ENCODE measurements at regions not wholly inside any gene's neighbourhood (a gene's known extent, or its start where the extent isn't known, plus 50 kb on each side); places are given as distances from the start of the nearest gene placed in this dataset.

- TF ChIP-seq USF1 (IDR thresholded peaks at IDR 0.05; ENCODE audit: borderline replicate concordance, extremely low read length, insufficient read depth, low read depth, low read length) (no peak), TAF1 (IDR thresholded peaks at IDR 0.05; ENCODE audit: borderline replicate concordance, low read depth, low read length) (no peak), CHD2 (IDR thresholded peaks at IDR 0.05; ENCODE audit: borderline replicate concordance, low read depth, low read length) (no peak), NFYA (IDR thresholded peaks at IDR 0.05; ENCODE audit: borderline replicate concordance, low read depth, low read length) (no peak), CEBPB (IDR thresholded peaks at IDR 0.05; ENCODE audit: borderline replicate concordance in 1 of 2, low read depth in 2 of 2, low read length in 2 of 2) (no peak), SMAD1 (IDR thresholded peaks at IDR 0.05; ENCODE audit: low read depth, partially characterized antibody) (no peak)
Observed at GRCh38 chr2:217147818-217148217, 288.0 kb upstream of the TNP1 start (continued).

GRCh38 chr2:217146956-217147355 lies 287.1 kb upstream of the TNP1 start:
- intact Hi-C loops (cut with micrococcal nuclease; ENCODE audit: unreplicated experiment) = no loop called here
- in situ Hi-C loops (cut with MboI) = no loop called here
- SMC1A ChIA-PET (ENCODE audit: uncharacterized antibody, unreplicated experiment) = interaction anchor here (1.0 kb wide), 1 partner anchor 13 kb away, joined by 4 read pairs; no protein-coding TSS in a partner anchor
- no TSS peak for BruUV-seq (replicated peaks)
- POLR2A ChIA-PET = no interaction called here
- H3K4me3 ChIP-seq = no peak overlapping the region
- no peaks in the 10 kb centered on the region; a peak in 1 of 4 replicates for H3K27me3 ChIP-seq (replicated peaks in 1 of 2; ENCODE audit: control insufficient read depth in 2 of 2, insufficient read depth in 2 of 2, low read length in 1 of 2)
- H3K9me3 ChIP-seq (replicated peaks; ENCODE audit: control insufficient read depth, insufficient read depth, low read length) = no peaks in the 10 kb centered on the region; the same call in 1 of the 3 replicates
- no peaks in the 10 kb centered on the region for H3K4me1 ChIP-seq (ENCODE audit: control insufficient read depth, insufficient read depth, low read length)
- RAD21 ChIA-PET (ENCODE audit: unreplicated experiment) = interaction anchor here (1.4 kb wide), 1 partner anchor 147 kb away, joined by 3 read pairs; no protein-coding TSS in a partner anchor
- CTCF ChIA-PET = no interaction called here
- DNase-seq (ENCODE audit: low read depth, low spot score) = no peak
- H4K20me1 ChIP-seq (ENCODE audit: control insufficient read depth, insufficient read depth) = no peaks in the 10 kb centered on the region
- no peaks in the 10 kb centered on the region for H3K79me2 ChIP-seq (ENCODE audit: control insufficient read depth, insufficient read depth, low read length)
- H3K36me3 ChIP-seq (ENCODE audit: control insufficient read depth in 2 of 2, insufficient read depth in 2 of 2, low read length in 1 of 2) = no peaks in the 10 kb centered on the region
- no peak overlapping the region for H3K9ac ChIP-seq (ENCODE audit: control insufficient read depth, insufficient read depth, low read length)
- WGBS (ENCODE audit: insufficient coverage, insufficient replicate concordance, low lambda C conversion rate, missing lambda C conversion rate) = 29% methylated on average over 4 of the region's 4 CpGs
- ATAC-seq = no peak
- H3K4me2 ChIP-seq (ENCODE audit: control insufficient read depth, insufficient read depth) = no peak overlapping the region
- no peak overlapping the region for H3K27ac ChIP-seq (ENCODE audit: control insufficient read depth, insufficient read depth)
- no peak overlapping the region for H2AFZ ChIP-seq (ENCODE audit: control insufficient read depth, low read depth, low read length)
- no peak for FAIRE-seq
- TF ChIP-seq FOS (IDR thresholded peaks at IDR 0.05; ENCODE audit: borderline replicate concordance, extremely low read depth, insufficient read length) = no peak
- no peak for TF ChIP-seq CBFB (IDR thresholded peaks at IDR 0.05; ENCODE audit: low read depth)
- no peak for TF ChIP-seq ZNF24 (IDR thresholded peaks at IDR 0.05)
- no peak for TF ChIP-seq CEBPZ (IDR thresholded peaks at IDR 0.05; ENCODE audit: low read depth, low read length)
- TF ChIP-seq PAX5 (IDR thresholded peaks at IDR 0.05; ENCODE audit: borderline replicate concordance, low read depth, low read length) = no peak
- no peak for TF ChIP-seq TCF7 (IDR thresholded peaks at IDR 0.05; ENCODE audit: borderline replicate concordance)
- no peak for TF ChIP-seq POLR2AphosphoS2 (IDR thresholded peaks at IDR 0.05; ENCODE audit: low read depth, low read length)
- no peak for TF ChIP-seq ATF7 (IDR thresholded peaks at IDR 0.05; ENCODE audit: low read depth)
- no peak for TF ChIP-seq PML (IDR thresholded peaks at IDR 0.05; ENCODE audit: low read length)
- TF ChIP-seq ZNF384 (IDR thresholded peaks at IDR 0.05; ENCODE audit: borderline replicate concordance, low read depth, low read length) = no peak
- TF ChIP-seq SKIL (IDR thresholded peaks at IDR 0.05; ENCODE audit: low read depth, poor library complexity, severe bottlenecking) = no peak
- no peak for TF ChIP-seq KAT2A (conservative IDR thresholded peaks at IDR 0.05; ENCODE audit: control insufficient read depth, low read depth, low read length)
- no peak for TF ChIP-seq TAF1 (IDR thresholded peaks at IDR 0.05; ENCODE audit: borderline replicate concordance, low read depth, low read length)

Data from GM12878 (cell line).